ENCODE measurements at regions not wholly inside any gene's neighbourhood (a gene's known extent, or its start where the extent isn't known, plus 50 kb on each side); places are given as distances from the start of the nearest gene placed in this dataset.

DNA sequence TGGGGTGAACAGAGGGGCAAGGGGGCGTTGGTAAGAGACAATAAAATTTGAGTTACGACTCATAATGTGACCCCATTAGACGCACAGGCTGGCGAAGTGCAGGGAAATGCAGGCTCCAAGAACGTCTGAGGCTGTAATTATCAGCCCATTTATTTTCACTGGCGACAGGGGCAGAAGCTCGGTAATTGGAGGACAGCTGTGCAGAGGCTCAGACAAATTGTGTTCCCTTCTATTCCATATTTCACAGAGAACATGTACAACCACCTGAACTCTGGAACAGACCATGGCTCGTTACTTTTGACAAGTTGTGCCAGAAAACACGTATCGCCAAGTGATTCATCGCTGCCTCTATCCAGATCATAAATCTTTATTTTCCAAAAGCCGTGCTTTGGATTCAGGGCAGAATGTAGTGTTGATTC lies 137.3 kb upstream of the FRMD4A start:
- H3K9me3 ChIP-seq (ENCODE audit: control insufficient read depth, insufficient read depth, low read length), result no peaks in the 10 kb centered on the region
- H3K4me2 ChIP-seq (ENCODE audit: low read length), result no peak overlapping the region
- H3K79me2 ChIP-seq (ENCODE audit: control insufficient read depth, low read length), result no peaks in the 10 kb centered on the region
- no peaks in the 10 kb centered on the region for H3F3A ChIP-seq (ENCODE audit: control insufficient read depth, insufficient read depth)
- H3K36me3 ChIP-seq (ENCODE audit: control insufficient read depth, low read length), result no peaks in the 10 kb centered on the region
- peaks cover 20% of the 10 kb centered on the region for H3K27me3 ChIP-seq (ENCODE audit: control insufficient read depth, low read length)
- no peak overlapping the region for H3K27ac ChIP-seq (ENCODE audit: low read depth, low read length)
- no peak overlapping the region for H3K4me3 ChIP-seq (ENCODE audit: low read length)
- H4K20me1 ChIP-seq (ENCODE audit: control insufficient read depth, insufficient read depth, low read depth, low read length), result no peaks in the 10 kb centered on the region
- no peak for TF ChIP-seq EZH2phosphoT487 (IDR thresholded peaks at IDR 0.05; ENCODE audit: borderline replicate concordance, low read length)
- TF ChIP-seq, protein P1, sequence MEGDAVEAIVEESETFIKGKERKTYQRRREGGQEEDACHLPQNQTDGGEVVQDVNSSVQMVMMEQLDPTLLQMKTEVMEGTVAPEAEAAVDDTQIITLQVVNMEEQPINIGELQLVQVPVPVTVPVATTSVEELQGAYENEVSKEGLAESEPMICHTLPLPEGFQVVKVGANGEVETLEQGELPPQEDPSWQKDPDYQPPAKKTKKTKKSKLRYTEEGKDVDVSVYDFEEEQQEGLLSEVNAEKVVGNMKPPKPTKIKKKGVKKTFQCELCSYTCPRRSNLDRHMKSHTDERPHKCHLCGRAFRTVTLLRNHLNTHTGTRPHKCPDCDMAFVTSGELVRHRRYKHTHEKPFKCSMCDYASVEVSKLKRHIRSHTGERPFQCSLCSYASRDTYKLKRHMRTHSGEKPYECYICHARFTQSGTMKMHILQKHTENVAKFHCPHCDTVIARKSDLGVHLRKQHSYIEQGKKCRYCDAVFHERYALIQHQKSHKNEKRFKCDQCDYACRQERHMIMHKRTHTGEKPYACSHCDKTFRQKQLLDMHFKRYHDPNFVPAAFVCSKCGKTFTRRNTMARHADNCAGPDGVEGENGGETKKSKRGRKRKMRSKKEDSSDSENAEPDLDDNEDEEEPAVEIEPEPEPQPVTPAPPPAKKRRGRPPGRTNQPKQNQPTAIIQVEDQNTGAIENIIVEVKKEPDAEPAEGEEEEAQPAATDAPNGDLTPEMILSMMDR (IDR thresholded peaks at IDR 0.05; ENCODE audit: low read depth, low read length, poor library complexity, severe bottlenecking), result no peak
- no peaks in the 10 kb centered on the region for H3K9me2 ChIP-seq (replicated peaks; ENCODE audit: control insufficient read depth, low read length)
- H3K4me1 ChIP-seq (ENCODE audit: control insufficient read depth, low read length), result no peaks in the 10 kb centered on the region

DNA sequence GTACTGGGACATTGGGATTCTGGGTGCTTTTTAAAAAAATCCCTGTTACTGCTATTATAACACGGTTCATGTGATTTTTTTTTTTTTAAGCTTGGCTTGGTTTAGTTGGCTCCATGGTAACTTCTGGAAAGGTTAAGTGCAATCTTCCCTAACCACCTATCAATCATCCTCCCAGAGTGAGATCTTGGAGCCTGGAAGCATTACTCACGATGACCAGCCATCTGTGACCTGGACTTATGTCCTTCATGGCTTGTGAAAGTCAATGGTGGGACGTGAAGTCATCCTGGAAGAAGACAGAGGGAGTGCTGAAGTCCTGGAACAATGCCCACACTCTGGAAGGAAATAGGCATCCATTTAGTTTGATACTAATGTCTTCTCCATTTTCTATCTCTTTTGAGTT lies 135.5 kb upstream of the FRMD4A start:
- Histone ChIP-seq H3K9me3 (ENCODE audit: control insufficient read depth, insufficient read depth, low read length) (no peaks in the 10 kb centered on the region), H3K27me3 (ENCODE audit: control insufficient read depth, low read length) (peaks cover 14% of the 10 kb centered on the region), H3K36me3 (ENCODE audit: control insufficient read depth, low read length) (no peaks in the 10 kb centered on the region), H3K4me2 (ENCODE audit: low read length) (no peak overlapping the region), H4K20me1 (ENCODE audit: control insufficient read depth, insufficient read depth, low read depth, low read length) (no peaks in the 10 kb centered on the region), H3K27ac (ENCODE audit: low read depth, low read length) (no peak overlapping the region), H3F3A (ENCODE audit: control insufficient read depth, insufficient read depth) (no peaks in the 10 kb centered on the region), H3K4me1 (ENCODE audit: control insufficient read depth, low read length) (no peaks in the 10 kb centered on the region), H3K4me3 (ENCODE audit: low read length) (no peak overlapping the region), H3K79me2 (ENCODE audit: control insufficient read depth, low read length) (no peaks in the 10 kb centered on the region), H3K9me2 (replicated peaks; ENCODE audit: control insufficient read depth, low read length) (no peaks in the 10 kb centered on the region)
- no peak for TF ChIP-seq EZH2phosphoT487 (IDR thresholded peaks at IDR 0.05; ENCODE audit: borderline replicate concordance, low read length)
- TF ChIP-seq, protein P1 (IDR thresholded peaks at IDR 0.05; ENCODE audit: low read depth, low read length, poor library complexity, severe bottlenecking), result no peak

DNA sequence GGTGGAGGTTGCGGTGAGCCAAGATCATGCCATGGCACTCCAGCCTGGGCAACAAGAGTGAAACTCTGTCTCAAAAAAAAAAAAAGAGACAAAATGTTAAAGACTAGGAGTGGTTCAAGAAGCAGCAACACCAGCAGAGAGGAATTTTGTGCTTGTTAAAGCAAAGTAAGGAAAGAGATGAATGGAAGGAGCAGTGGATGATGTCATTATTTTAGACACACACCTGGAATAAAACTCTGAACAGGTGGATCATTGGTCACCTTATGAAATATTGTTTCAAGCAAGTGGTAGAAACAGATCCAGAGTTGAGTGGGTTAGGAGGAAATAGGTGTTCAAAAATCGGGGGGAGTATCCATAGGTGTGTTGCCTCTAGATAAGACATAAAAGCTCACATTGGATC lies 129.7 kb upstream of the FRMD4A start:
- TF ChIP-seq, protein P1 (IDR thresholded peaks at IDR 0.05; ENCODE audit: low read depth, low read length, poor library complexity, severe bottlenecking), result no peak
- TF ChIP-seq EZH2phosphoT487 (IDR thresholded peaks at IDR 0.05; ENCODE audit: borderline replicate concordance, low read length), result no peak
- Histone ChIP-seq H3K9me2 (replicated peaks; ENCODE audit: control insufficient read depth, low read length) (no peaks in the 10 kb centered on the region), H3K36me3 (ENCODE audit: control insufficient read depth, low read length) (no peaks in the 10 kb centered on the region), H3K79me2 (ENCODE audit: control insufficient read depth, low read length) (no peaks in the 10 kb centered on the region), H3K4me1 (ENCODE audit: control insufficient read depth, low read length) (no peaks in the 10 kb centered on the region), H3K9me3 (ENCODE audit: control insufficient read depth, insufficient read depth, low read length) (no peaks in the 10 kb centered on the region), H3K27ac (ENCODE audit: low read depth, low read length) (no peak overlapping the region), H3K27me3 (ENCODE audit: control insufficient read depth, low read length) (0 out of 2 replicates have a peak, but pooled peaks cover 5% of the 10 kb centered on the region), H3F3A (ENCODE audit: control insufficient read depth, insufficient read depth) (no peaks in the 10 kb centered on the region), H3K4me2 (ENCODE audit: low read length) (no peak overlapping the region), H4K20me1 (ENCODE audit: control insufficient read depth, insufficient read depth, low read depth, low read length) (no peaks in the 10 kb centered on the region), H3K4me3 (ENCODE audit: low read length) (no peak overlapping the region)
